Pons (tissue), 1 donor: ENCODE measurements at regions not wholly inside any gene's neighbourhood (a gene's known extent, or its start where the extent isn't known, plus 50 kb on each side); places are given as distances from the start of the nearest gene placed in this dataset.
"Not testable (repeated sequence)": the region's sequence is repeated elsewhere in the genome, so short reads cannot be mapped to it uniquely, and the experiment has no call there.

Source experiments
- DNase-seq: peaks from one replicate; pipeline ENCODE4 v3.0.0-alpha.2; 2016; ENCODE audit warnings: low spot score

DNA sequence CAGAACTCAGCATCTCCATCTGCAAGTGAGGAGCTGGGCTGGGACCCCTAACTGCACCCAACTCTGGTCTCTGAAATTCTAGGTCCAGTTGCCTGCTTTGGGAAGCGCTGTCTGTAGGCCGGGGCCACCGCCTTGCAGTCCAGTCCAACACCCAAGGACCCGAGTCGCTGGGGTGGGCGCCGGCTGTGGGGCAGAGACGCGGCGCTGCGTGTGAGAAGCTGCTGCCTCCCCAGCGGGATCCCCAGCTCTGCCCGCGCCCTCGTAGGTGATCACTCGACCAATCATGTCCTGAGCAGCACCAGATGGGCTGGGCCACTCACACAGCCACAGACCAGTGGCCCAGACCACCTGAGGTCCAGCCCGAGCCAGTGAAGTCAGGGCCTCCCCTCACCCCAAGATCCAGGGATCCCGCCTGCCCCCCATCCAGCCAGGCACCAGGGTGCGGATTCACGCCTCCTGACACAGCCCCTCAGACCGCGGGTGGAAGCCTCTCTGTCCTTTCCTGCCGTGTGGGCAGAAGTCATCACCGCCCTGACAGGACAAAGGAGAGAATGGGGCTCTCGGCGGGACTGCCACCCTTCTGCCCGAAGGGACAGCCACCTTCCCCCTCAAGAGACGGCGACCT is 67.4 kb upstream of the ADGRA1 start:
- no peak for DNase-seq

DNA sequence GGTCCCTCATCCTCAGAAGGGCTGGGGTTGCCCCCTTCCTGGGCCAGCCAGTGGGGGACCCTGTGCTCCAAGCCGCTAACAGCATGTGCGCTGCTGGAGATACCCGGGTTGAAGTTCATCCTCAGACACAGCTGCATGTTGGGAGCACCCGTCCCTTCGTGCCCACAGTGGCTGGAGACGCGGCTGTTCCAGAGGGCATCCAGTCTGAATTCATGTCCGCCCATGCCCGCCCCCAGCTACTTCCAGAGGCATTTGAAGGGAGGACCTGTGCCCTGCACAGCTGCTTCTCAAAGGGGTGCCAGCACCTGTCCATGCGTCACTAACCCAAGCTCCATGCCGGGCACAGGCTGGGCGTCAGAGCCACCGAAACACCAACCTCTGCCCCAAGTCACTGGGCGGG is 68.1 kb upstream of the ADGRA1 start:
- DNase-seq: no peak

DNA sequence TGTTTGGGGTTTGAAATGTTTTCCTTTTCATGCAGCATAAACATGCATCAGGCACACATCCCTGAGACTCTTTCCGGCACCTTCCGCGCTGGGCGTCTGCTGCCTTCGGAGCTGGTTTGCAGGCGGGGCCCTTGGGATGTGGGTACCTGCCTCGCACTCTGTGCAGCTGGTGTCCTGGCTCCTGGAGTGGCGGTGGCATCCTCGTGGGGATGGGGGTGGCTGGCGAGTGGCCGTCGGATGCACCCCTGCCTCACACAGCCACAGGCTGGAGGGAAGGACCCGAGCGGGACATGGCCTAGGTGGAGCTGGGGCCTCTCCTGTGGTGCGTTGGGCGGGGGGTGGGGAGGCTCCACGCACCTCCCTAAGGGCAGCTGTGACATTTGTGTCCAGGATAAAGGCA is 68.5 kb upstream of the ADGRA1 start:
- no peak for DNase-seq

DNA sequence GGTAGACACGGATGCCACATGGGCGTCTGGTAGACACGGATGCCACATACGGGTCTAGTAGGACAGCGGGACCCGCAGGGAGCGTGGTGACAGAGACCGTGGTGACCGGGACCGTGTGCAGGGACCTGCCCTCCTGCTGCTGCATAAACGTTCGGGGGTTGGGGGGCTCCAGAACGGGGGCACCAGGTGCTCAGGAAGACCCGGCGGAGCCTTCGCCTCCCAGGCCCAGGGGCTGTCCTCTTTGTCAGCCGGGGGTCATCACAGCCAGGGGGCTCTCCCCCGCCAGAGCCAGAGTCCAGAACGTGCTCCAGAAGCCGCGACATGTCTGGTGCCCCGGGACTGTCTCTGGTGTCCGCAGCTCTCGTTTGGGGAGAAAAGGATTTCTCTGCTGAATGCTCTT is 69.2 kb upstream of the ADGRA1 start:
- DNase-seq: no peak

DNA sequence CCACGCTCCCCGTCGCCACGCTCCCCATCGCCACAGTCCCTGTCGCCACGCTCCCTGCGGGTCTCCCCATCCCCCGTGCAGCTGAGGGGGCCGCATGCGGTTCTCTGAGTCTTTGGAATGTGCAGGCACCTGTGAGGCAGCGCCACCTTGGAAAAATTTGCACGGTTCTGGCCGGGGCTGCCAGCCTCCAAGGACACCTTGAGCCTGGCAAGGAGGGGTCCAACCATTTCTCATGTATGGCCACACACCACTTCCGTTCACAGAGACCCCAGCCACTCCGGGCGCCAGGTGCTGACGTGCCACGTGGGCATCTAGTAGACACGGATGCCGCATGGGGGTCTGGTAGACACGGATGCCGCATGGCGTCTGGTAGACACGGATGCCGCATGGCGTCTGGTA is 70.5 kb upstream of the ADGRA1 start:
- no peak for DNase-seq

DNA sequence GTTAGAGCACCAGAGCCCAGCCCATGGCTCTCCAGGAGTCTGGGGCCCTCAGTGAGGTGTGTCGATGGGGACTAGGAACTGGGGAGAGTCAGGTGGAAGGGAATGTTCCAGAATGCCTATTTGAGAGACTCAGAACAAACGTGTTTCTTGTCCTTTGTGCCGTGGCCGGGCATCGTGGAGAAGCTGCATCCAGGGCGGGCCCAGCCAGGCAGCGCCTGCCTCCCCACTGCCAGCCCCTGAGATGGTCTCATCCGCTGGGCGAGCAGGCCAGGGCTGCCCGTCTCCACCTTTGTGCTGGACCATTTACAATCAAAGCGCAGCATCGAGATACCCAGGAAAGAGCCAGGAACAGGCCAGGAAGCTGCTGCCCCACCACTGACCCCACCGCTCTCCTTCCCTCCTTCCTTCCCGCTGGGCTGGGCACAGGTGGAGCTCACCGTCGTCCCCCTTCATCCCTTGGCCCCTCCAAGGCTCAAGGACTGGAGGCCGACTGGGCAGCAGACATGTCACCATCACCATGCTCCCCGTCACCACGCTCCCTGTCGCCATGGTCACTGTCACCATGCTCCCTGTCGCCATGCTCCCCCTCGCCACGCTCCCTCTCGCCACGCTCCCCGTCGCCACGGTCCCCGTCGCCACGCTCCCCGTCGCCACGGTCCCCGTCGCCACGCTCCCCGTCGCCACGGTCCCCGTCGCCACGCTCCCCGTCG is 71.1 kb upstream of the ADGRA1 start:
- no peak for DNase-seq

DNA sequence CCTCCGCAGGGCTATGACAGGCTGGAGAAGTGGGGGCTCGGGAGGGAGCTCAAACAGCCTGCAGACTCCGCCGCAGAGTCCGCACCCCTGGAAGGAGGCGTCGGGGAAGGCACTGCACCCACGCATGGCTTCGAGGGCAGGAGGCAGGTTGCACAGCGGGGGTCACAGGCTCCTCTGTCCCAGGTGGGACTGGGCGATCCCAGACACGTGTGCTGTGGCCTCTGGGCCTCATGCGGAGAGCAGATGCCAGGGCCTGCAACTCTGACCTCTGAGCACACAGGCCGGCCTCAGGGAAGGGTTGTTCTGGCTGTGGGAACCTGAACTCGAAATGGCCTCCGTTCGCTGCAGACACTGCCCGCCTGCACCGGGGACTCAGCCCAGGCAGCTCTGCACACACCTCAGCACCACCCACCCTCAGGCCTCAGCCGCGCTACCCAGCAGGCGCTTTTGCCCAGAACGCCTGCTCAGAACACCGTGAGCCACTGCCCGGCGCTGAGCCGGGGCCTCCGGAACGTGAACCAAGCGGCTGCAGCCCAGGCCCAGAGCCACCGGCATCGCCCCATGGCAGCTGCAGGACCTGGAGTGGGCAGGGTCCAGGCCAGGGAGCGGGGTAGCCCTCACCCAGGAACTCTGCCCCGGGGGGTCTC is 71.8 kb upstream of the ADGRA1 start:
- no peak for DNase-seq

DNA sequence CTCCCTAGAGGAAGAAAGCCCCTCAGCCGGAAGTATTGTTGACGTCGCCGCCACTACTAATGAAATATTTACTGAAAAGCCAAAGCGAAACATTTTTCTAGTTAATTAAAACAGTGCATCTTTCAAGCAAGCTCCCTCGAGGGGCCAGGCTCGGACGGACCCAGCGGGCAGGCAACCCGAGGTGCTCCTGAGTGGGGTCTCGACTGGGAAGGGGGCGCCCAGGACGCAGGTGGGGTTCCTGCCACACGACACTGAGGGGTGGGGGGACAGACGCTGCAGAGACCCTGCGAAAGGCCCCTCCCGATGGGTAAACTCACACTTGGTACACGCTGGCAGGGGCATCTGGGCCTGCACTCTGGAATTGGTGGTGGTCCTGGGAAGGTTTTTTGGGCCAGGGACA is 72.4 kb upstream of the ADGRA1 start:
- no peak for DNase-seq

DNA sequence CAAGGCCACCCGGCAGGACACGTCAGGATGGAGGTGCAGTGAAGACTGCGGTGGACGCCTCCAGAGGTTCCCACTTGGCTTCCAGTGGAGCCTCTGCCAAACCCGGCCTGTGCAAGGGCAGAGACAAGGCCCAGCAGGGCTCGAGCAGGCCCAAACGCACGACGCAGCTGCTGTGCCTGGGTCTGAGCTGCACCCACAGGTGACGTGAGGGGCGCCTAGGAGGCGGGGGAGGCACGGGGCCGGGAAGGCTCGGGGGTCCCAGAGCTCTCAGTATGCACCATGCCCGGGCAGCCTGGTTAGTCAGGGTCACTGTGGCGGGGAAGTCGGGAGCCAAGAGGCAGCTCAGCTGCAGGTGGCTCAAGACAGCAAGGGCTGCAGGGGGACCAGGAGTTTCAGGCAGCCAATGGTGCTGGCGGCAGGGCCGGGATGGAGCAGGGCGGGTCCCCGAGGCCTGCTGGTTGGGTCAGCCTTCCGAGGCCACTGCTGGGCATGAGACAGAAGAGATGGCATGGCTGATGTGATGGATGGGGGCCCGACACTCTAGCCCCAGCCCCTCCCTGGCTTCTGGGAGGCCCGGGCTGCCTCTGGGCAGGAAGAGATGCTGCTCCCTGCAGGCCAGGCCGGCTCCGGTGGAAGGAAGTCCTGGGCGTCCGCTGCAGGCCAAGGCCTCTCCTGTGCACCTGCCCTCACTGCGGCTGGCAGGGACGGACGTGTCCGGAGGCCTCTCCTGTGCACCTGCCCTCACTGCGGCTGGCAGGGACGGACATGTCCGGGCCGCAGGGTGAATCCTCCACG is 72.2 kb upstream of the CFAP46 start:
- DNase-seq: no peak

DNA sequence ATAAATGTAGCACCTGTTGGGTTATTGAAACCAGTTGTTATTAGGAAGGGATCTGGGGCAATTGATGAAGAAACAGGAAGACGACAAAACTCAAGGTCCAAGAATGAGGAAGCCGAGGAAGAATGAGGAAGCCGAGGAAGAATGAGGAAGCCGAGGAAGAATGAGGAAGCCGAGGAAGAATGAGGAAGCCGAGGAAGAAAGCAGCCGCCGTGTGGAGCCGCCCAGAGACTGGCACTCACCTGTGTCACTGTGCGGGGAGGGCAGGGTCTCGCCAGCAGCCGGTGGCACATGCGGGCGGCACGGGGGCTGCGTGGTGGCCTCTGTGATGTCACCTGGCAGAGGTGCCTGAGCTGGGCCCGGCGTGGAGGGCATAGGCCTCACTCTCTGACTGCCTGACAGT is 71.1 kb upstream of the CFAP46 start:
- DNase-seq: peak; percentile 31

DNA sequence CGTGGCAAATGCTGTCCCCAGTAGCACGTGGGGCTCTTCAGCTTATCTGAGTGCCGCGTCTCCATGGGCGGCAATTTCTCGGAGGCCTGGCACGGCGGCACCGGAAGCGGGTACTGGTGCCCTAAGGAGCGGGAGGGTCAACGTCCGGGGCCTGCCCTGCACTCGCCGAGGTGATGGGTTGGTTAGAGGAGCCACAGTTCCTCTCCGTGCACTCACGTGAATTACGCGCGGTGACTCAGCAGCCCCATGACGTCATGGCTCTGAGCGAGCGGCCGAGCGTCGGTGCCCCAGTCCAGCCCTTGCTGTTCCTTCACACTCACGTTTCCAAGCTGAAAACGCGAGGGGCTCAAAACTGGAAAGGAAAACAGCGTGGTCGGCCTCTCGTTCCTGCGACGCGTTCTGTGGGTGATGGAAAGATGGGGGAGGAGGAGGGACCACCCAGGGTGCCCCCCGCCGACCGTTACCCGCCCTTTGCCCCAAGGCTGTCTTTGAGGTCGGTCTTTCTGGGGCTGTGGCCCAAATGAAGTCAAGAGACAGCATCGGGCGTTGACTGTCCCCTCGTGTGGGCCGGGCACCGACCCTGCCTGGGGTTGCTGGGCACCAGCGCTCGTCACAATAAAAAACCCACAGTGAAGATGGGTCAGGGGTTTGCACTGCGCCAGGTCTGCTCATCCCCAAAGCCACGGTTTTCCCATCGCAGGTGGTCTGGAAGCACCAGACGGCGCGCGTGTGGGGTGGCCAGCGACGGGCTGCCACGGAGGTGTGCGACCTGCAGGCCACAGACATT is 70.4 kb upstream of the CFAP46 start:
- no peak for DNase-seq

DNA sequence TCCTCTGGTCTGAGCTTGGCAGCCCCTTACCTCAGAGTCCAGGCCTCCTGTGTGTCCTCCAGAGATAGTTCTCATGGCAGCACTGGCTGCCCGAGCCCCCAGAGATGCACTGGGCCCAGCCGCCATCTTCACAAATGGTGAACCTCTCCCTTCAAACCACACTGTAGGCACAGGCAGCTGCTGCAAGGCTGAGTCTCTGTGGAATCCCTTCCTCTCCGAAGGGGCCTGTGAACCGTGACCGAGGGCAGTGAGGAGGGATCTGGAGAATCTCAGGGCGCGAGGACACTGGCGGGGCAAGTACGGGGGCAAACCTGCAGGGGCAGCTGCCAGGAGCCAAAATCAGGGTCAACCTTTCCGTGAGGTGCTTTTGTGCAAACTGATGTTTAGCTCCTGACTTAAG is 69.5 kb upstream of the CFAP46 start:
- DNase-seq: no peak

DNA sequence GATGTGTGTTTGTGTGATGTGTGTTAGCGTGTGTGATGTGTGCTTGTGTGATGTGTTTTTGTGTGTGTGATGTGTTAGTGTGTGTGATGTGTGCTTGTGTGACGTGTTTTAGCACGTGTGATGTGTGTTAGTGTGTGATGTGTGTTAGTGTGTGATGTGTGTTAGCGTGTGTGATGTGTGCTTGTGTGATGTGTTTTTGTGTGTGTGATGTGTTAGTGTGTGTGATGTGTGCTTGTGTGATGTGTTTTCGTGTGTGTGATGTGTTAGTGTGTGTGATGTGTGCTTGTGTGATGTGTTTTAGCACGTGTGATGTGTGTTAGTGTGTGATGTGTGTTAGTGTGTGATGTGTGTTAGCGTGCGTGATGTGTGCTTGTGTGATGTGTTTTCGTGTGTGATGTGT is 69.0 kb upstream of the CFAP46 start:
- not testable (repeated sequence) for DNase-seq

DNA sequence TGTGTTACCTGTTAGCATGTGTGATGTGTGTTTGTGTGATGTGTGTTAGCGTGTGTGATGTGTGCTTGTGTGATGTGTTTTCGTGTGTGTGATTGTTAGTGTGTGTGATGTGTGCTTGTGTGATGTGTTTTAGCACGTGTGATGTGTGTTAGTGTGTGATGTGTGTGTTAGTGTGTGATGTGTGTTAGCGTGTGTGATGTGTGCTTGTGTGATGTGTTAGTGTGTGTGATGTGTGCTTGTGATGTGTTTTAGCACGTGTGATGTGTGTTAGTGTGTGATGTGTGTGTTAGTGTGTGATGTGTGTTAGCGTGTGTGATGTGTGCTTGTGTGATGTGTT is 68.4 kb upstream of the CFAP46 start:
- DNase-seq: not testable (repeated sequence)

DNA sequence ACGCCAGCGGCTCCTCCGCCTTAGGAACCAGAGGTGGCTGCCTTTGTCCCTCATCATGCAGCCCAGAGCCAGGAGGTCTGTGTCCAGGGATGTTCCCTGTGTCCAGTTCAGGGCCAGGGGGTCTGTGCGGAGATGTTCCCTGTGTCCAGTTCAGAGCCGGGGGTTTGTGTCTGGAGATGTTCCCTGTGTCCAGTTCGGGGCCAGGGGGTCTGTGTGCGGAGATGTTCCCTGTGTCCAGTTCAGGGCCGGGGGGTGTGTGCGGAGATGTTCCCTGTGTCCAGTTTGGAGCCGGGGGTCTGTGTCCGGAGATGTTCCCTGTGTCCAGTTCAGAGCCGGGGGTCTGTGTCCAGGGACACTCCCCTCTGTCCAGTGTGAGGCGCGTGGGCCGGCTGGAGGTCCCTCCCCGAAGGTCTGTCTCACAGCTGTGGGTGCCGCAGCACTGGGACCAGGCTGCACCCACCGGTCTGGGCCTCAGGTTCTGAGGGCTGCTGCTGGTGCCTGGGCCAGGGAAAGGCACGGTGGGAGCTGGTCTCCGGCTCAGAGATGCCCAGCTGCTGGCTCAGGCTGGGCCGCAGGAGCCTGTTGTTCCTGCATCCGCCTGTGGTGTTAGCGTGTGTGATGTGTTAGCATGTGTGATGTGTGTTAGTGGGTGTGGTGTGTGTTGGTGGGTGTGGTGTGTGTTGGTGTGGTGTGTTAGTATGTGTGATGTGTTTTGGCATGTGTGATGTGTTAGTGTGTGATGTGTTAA is 67.9 kb upstream of the CFAP46 start:
- DNase-seq: no peak

DNA sequence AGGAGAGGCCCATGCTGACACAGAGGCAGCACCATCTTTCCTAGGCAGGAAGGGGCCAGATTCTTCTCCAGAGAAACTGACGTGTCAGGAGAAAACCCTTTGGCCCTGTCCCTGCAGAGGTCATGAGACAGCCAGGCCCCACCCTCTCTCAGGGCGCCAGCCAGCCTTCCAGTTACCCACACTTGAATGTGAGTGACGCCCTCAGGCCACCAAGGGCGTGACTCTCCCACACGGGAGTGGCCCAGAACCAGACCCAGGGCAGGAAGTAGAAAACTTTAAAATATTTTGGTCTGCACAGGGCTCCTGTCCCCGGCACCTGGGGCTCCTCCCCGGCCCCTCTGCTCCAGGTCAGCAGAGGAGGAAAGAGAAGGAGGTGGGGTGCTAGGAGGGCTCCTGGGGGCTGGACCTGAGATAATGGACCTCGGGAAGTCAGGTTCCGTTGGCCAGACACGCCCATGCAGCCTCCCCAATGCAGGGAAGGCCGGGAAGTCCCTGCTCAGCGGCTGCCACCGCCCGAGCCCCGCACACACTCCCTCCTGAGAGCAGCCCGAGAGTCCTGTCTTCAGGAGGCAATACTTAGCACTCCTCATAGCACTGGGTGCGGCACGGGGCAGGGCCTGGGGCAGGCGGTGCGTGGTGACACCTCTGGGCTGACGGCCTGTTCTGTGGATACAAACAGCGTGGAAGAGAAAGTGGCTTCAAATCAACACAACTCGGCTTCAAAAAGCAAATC is 67.0 kb upstream of the CFAP46 start:
- peak; percentile 17 for DNase-seq

DNA sequence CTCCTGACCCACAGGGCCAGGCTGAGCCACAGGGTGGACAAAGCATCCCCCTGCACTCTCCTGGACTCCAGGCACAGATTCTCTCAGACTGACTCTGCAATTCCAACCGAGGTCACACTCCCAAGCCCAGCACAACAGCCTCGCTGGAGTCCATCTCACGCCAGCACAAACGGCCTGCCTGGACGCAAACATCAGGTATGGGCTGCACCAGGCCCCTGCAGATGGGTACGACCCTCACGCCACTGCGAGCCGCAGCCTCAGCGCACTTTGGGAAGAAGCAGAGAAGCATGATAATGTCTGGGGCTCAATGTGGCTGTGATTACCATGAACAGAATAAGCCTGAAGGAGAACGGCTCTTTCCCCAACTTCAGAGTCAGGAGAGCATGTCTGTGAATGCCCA is 66.4 kb upstream of the CFAP46 start:
- no peak for DNase-seq

DNA sequence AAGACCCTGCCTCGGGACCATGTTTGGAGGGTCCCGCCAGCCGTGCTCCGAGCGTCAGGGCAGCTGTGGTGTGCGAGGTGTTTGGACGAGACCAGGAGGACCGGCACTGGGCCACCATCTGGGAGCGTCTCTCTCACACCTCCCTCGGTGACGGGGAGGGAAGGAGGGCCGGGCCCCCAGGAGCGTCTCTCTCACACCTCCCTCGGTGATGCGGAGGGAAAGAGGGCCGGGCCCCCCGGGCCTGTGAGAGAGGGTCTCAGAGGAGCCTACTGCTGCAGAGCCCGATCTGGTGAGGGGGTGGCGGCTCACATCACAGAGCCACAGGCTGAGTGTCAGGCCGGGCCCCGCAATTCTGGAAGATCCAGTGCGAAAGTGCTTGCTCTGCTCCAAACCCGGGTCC is 65.8 kb upstream of the CFAP46 start:
- no peak for DNase-seq

DNA sequence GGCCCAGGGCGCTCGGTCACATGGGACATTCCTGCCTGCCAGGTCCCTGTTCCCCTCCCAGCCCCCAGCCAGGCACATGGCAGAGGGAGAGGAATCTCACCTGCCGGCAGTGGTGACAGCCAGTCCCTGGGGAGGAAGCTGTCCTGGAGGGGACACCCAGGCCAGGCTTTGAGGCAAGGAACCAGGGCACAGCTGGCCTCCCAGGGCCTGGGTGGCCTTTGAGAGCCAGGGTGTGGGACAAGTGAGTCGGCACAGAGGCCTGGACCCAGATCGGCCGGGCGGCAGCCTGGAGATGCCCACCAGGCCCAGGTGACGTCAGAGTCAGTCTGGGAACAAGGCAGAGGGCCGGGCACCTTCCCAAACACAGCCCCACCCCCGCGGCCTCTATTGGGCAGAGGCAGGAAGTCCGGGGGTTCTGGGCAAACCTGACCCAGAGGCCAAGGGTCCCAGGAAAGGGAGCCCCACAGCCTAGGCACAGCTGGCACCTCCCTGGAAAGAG is 65.0 kb upstream of the CFAP46 start:
- DNase-seq: no peak

DNA sequence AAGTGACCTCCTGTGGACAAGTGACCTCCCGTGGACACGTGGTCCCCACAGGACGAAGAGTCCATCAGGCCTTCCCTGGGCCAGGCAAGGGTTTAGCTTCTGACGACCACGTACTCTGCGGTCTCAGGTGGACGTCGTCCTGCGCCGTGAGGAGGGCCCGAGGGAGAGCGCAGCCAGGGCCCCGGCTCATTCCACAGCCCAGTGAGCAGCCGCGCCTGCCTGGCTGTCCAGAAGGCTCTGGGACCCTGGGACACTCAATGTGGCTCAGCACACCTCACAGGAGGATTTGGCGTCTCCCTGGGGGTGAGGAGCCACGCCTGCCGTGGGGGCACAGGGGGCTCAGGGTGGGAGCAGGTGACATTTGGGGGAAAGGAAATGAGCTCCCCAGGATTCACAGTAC is 64.4 kb upstream of the CFAP46 start:
- DNase-seq: no peak

DNA sequence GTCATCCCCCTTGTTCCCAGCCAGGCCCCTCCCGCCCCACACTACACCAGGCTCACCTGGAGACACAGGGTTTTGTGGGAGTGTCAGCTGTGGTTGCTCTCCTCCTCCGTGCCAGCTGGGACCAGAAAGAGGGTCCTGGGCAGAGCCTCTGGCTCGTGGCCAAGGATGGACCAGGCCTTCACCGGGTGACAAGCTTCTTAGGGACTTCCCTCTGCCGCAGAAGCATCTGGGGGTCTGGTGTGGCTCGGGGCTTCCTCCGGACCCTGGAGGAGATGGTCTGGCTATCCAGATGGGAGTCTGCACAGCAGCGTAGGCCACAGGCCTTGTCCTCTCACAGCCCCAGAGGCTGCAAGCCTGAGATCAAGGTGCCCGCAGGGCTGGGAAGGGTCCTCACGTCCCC is 63.8 kb upstream of the CFAP46 start:
- DNase-seq: no peak
